ENCODE measurements at regions not wholly inside any gene's neighbourhood (a gene's known extent, or its start where the extent isn't known, plus 50 kb on each side); places are given as distances from the start of the nearest gene placed in this dataset.

DNA sequence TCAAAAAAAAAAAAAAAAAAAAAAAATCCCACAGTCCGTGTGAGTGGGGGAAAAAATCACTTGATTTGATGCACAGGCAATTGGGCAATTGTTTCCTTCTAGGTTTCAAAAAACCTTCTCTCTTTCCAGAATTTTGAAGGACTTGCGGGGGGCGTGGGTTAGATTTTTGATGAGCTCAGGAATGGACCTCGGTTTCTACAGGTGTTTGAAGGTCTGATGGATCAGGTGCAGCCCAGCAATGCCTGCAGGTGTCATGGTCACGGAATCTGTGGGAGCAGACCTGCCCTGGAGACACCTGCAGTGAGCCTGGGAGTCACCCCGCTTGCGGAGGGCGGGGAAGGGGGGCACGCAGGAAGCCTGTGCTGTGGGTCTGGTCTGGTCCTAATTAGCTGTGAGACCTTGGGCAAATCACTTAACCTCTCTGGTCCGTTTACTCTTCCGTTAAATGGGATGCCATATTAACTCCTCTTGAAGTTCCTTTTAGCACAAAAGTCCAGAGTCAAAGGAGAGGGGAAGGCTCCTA is 174.2 kb downstream of the IRF8 start:
- TF ChIP-seq EZH2phosphoT487 (IDR thresholded peaks at IDR 0.05; ENCODE audit: borderline replicate concordance, low read length) (no peak), EZH2 (IDR thresholded peaks at IDR 0.05; ENCODE audit: low read length, unreplicated experiment) (no peak)

All from PC-3 (cell line).